ENCODE measurements at regions not wholly inside any gene's neighbourhood (a gene's known extent, or its start where the extent isn't known, plus 50 kb on each side); places are given as distances from the start of the nearest gene placed in this dataset.

- TF ChIP-seq, protein P1, sequence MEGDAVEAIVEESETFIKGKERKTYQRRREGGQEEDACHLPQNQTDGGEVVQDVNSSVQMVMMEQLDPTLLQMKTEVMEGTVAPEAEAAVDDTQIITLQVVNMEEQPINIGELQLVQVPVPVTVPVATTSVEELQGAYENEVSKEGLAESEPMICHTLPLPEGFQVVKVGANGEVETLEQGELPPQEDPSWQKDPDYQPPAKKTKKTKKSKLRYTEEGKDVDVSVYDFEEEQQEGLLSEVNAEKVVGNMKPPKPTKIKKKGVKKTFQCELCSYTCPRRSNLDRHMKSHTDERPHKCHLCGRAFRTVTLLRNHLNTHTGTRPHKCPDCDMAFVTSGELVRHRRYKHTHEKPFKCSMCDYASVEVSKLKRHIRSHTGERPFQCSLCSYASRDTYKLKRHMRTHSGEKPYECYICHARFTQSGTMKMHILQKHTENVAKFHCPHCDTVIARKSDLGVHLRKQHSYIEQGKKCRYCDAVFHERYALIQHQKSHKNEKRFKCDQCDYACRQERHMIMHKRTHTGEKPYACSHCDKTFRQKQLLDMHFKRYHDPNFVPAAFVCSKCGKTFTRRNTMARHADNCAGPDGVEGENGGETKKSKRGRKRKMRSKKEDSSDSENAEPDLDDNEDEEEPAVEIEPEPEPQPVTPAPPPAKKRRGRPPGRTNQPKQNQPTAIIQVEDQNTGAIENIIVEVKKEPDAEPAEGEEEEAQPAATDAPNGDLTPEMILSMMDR (IDR thresholded peaks at IDR 0.05 in 8 of 11, conservative IDR thresholded peaks at IDR 0.05 in 3 of 11), result no peak
- no peak for TF ChIP-seq POLR2A (IDR thresholded peaks at IDR 0.05)
- TF ChIP-seq POLR2AphosphoS5 (IDR thresholded peaks at IDR 0.05), result no peak
Observed at GRCh38 chr19:28601723-28602440, 611.1 kb downstream of the UQCRFS1 start.

Data from spleen (tissue), 7 donors.